ENCODE measurements at regions not wholly inside any gene's neighbourhood (a gene's known extent, or its start where the extent isn't known, plus 50 kb on each side); places are given as distances from the start of the nearest gene placed in this dataset.

GRCh38 chr17:68107373-68107772, 71.8 kb downstream of the KPNA2 start:
- CTCF ChIA-PET = no interaction called here

DNA sequence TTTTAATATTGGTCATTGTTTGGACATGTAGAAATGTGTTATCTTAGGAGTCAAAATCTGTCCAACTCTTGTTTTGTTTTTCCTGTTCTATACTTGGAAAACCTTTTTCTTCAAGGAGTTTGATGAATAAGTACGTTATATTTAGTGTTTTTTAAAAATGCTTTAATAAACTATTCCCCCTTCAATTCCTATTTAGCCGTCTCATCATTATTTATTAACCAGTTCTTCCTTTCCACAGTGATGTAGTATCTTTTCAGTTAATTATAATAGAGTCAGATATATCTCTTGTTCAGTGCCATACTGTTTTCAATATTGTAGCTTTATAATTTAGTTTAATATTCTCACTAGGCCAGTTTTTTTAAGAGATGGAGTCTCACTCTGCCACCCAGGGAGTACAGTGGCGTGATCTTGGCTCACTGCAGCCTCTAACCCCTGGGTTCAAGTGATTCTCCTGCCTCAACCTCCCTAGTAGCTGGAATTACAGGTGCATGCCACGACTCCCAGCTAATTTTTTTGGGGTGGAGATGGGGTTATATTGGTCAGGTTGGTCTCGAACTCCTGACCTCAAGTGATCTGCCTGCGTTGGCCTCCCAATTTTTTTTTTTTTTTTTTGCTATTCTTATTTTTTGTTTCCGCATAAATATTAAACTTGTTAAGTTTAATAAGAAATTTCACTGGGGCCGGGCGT, 72.9 kb downstream of the KPNA2 start:
- H3K4me1 ChIP-seq (ENCODE audit: control insufficient read depth in 1 of 2, insufficient read depth in 2 of 2, low read depth in 1 of 2, low read length in 1 of 2) = no peaks in the 10 kb centered on the region; a peak in 1 of 4 replicates
- H2AFZ ChIP-seq (ENCODE audit: low read depth) = no peak overlapping the region
- H3K4me2 ChIP-seq = no peak overlapping the region
- no peak overlapping the region for H3K27ac ChIP-seq (ENCODE audit: low read depth in 2 of 2, low read length in 1 of 2)
- no peak for DNase-seq
- H3F3A ChIP-seq (replicated peaks; ENCODE audit: insufficient read depth) = peaks cover 15% of the 10 kb centered on the region
- WGBS (ENCODE audit: low lambda C conversion rate) = 81% methylated on average over 9 of the region's 9 CpGs
- no peak overlapping the region for H3K9ac ChIP-seq
- H3K36me3 ChIP-seq (replicated peaks in 1 of 2; ENCODE audit: control insufficient read depth in 1 of 2, insufficient read depth in 2 of 2, low read length in 1 of 2) = peaks cover 0 to 34% of the 10 kb centered on the region in 2 experiments
- CTCF ChIA-PET = interaction anchor here (1.3 kb wide), 1 partner anchor 11 kb away, joined by 4 read pairs; no protein-coding TSS in a partner anchor
- H3K9me3 ChIP-seq = peaks cover 13% of the 10 kb centered on the region; the same call in 1 of the 2 replicates
- no peak overlapping the region for H3K4me3 ChIP-seq (ENCODE audit: low read depth in 2 of 2, low read length in 1 of 2)
- POLR2A ChIA-PET = no interaction called here
- no peaks in the 10 kb centered on the region for H4K20me1 ChIP-seq (ENCODE audit: insufficient read depth)
- H3K27me3 ChIP-seq (ENCODE audit: insufficient read depth) = no peaks in the 10 kb centered on the region
- TF ChIP-seq USF1 (IDR thresholded peaks at IDR 0.05; ENCODE audit: borderline replicate concordance, low read depth) = no peak
- TF ChIP-seq RAD21 (IDR thresholded peaks at IDR 0.05; ENCODE audit: low read length) = no peak
- no peak for TF ChIP-seq MEF2A (IDR thresholded peaks at IDR 0.05; ENCODE audit: borderline replicate concordance, low read depth)
- no peak for TF ChIP-seq GATA2 (CRISPR knock-in tag; IDR thresholded peaks at IDR 0.05)
- TF ChIP-seq ZBTB33 (IDR thresholded peaks at IDR 0.05; ENCODE audit: borderline replicate concordance, low read depth) = no peak
- TF ChIP-seq EZH2phosphoT487 (IDR thresholded peaks at IDR 0.05; ENCODE audit: borderline replicate concordance, low read depth) = no peak
- no peak for TF ChIP-seq POLR2AphosphoS5 (IDR thresholded peaks at IDR 0.05; ENCODE audit: low read depth, low read length)
- TF ChIP-seq NRF1 (IDR thresholded peaks at IDR 0.05; ENCODE audit: low read depth, low read length) = no peak
- no peak for TF ChIP-seq NFIC (IDR thresholded peaks at IDR 0.05; ENCODE audit: borderline replicate concordance)
- TF ChIP-seq IRF3 (IDR thresholded peaks at IDR 0.05; ENCODE audit: low read depth, low read length) = no peak
- no peak for TF ChIP-seq TEAD4 (IDR thresholded peaks at IDR 0.05; ENCODE audit: borderline replicate concordance, insufficient read depth)
- no peak for TF ChIP-seq GABPA (IDR thresholded peaks at IDR 0.05; ENCODE audit: low read depth)
- TF ChIP-seq YY1 (IDR thresholded peaks at IDR 0.05; ENCODE audit: low read depth) = no peak
- no peak for TF ChIP-seq EP300 (IDR thresholded peaks at IDR 0.05; ENCODE audit: borderline replicate concordance in 1 of 2, low read depth in 1 of 2, low read length in 1 of 2)
- no peak for TF ChIP-seq FOXM1 (IDR thresholded peaks at IDR 0.05; ENCODE audit: low read depth)
- peaks cover 89% of the 10 kb centered on the region for H3K79me2 ChIP-seq (ENCODE audit: insufficient read depth)
- H3K9me2 ChIP-seq = no peaks in the 10 kb centered on the region

More at GRCh38 chr17:68107373-68107772, 71.8 kb downstream of the KPNA2 start:
- H3K27me3 ChIP-seq (ENCODE audit: insufficient read depth) = no peaks in the 10 kb centered on the region
- no peaks in the 10 kb centered on the region for H3K9me2 ChIP-seq
- H3K79me2 ChIP-seq (ENCODE audit: insufficient read depth) = peaks cover 90% of the 10 kb centered on the region
- peaks cover 0 to 6% of the 10 kb centered on the region in 2 experiments; a peak in 2 of 4 replicates for H3K4me1 ChIP-seq (ENCODE audit: control insufficient read depth in 1 of 2, insufficient read depth in 2 of 2, low read depth in 1 of 2, low read length in 1 of 2)
- no peak overlapping the region for H3K27ac ChIP-seq (ENCODE audit: low read depth in 2 of 2, low read length in 1 of 2)
- WGBS (ENCODE audit: low lambda C conversion rate) = 72% methylated on average over 4 of the region's 4 CpGs
- no peak overlapping the region for H3K4me2 ChIP-seq
- H3K9ac ChIP-seq = no peak overlapping the region
- POLR2A ChIA-PET = no interaction called here
- no peak overlapping the region for H3K4me3 ChIP-seq (ENCODE audit: low read depth in 2 of 2, low read length in 1 of 2)
- no peak overlapping the region for H2AFZ ChIP-seq (ENCODE audit: low read depth)
- peaks cover 0 to 34% of the 10 kb centered on the region in 2 experiments for H3K36me3 ChIP-seq (replicated peaks in 1 of 2; ENCODE audit: control insufficient read depth in 1 of 2, insufficient read depth in 2 of 2, low read length in 1 of 2)
- no peak for DNase-seq
- peaks cover 13% of the 10 kb centered on the region; the same call in 1 of the 2 replicates for H3K9me3 ChIP-seq
- no peaks in the 10 kb centered on the region for H4K20me1 ChIP-seq (ENCODE audit: insufficient read depth)
- TF ChIP-seq, protein P1, sequence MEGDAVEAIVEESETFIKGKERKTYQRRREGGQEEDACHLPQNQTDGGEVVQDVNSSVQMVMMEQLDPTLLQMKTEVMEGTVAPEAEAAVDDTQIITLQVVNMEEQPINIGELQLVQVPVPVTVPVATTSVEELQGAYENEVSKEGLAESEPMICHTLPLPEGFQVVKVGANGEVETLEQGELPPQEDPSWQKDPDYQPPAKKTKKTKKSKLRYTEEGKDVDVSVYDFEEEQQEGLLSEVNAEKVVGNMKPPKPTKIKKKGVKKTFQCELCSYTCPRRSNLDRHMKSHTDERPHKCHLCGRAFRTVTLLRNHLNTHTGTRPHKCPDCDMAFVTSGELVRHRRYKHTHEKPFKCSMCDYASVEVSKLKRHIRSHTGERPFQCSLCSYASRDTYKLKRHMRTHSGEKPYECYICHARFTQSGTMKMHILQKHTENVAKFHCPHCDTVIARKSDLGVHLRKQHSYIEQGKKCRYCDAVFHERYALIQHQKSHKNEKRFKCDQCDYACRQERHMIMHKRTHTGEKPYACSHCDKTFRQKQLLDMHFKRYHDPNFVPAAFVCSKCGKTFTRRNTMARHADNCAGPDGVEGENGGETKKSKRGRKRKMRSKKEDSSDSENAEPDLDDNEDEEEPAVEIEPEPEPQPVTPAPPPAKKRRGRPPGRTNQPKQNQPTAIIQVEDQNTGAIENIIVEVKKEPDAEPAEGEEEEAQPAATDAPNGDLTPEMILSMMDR (IDR thresholded peaks at IDR 0.05) = no peak
- TF ChIP-seq RFX5 (IDR thresholded peaks at IDR 0.05; ENCODE audit: low read length) = no peak
- TF ChIP-seq YY1 (IDR thresholded peaks at IDR 0.05; ENCODE audit: low read depth) = no peak
- peaks cover 15% of the 10 kb centered on the region for H3F3A ChIP-seq (replicated peaks; ENCODE audit: insufficient read depth)

All from SK-N-SH (cell line).